Gastroesophageal sphincter (tissue), 3 donors: ENCODE measurements at regions not wholly inside any gene's neighbourhood (a gene's known extent, or its start where the extent isn't known, plus 50 kb on each side); places are given as distances from the start of the nearest gene placed in this dataset.

Experiments
- EP300 ChIP-seq: sonication (generic); formaldehyde crosslinking; IDR thresholded peaks from one replicate; pipeline ENCODE4 v1.6.1; 2017; ENCODE audit warnings: antibody characterized with exemption, mild to moderate bottlenecking
- POLR2A ChIP-seq, 2 donors: fragments of 450-650 bp; IDR thresholded peaks; one replicate each; pipeline ENCODE4 v1.6.1; 2017; ENCODE audit warnings: antibody characterized with exemption in 2 of 2, mild to moderate bottlenecking in 2 of 2, moderate library complexity in 1 of 2
- POLR2AphosphoS5 ChIP-seq: sonication (generic); formaldehyde crosslinking; IDR thresholded peaks from one replicate; pipeline ENCODE4 v1.6.1; 2017; ENCODE audit warnings: antibody characterized with exemption
- TF ChIP-seq, protein P1 (sequence below), 4 experiments: fragments of 200-600 bp in 2 of 4; fragments of 450-650 bp in 2 of 4; sonication (generic) in 1 of 4; IDR thresholded peaks; one replicate each; pipeline ENCODE4 v1.5.1; 2017 to 2019; ENCODE audit warnings: antibody characterized with exemption in 4 of 4, mild to moderate bottlenecking in 2 of 4, moderate library complexity in 2 of 4

DNA sequence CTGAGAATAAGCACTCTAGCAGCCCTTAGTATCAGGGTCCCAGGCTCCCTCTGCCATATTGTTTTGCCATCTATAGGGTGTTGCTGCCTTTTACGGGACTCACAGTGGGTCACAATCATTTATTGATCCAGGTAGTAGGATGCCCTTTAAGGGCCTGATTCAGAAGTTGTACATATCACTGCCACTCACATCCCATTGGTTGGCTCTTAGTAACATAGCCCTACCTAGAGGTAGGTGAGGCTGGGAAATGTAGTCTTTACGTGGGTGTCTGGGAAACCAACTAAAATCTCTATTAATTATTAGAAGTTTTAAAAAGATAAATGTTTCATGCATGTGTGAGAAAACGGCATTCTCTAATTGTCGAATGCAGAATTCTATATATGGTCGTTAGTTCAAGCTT, 78.8 kb upstream of the ATP5PO start:
- TF ChIP-seq POLR2AphosphoS5 (no peak), POLR2A (IDR thresholded peaks at IDR 0.05) (no peak), EP300 (no peak)
- TF ChIP-seq, protein P1, sequence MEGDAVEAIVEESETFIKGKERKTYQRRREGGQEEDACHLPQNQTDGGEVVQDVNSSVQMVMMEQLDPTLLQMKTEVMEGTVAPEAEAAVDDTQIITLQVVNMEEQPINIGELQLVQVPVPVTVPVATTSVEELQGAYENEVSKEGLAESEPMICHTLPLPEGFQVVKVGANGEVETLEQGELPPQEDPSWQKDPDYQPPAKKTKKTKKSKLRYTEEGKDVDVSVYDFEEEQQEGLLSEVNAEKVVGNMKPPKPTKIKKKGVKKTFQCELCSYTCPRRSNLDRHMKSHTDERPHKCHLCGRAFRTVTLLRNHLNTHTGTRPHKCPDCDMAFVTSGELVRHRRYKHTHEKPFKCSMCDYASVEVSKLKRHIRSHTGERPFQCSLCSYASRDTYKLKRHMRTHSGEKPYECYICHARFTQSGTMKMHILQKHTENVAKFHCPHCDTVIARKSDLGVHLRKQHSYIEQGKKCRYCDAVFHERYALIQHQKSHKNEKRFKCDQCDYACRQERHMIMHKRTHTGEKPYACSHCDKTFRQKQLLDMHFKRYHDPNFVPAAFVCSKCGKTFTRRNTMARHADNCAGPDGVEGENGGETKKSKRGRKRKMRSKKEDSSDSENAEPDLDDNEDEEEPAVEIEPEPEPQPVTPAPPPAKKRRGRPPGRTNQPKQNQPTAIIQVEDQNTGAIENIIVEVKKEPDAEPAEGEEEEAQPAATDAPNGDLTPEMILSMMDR (IDR thresholded peaks at IDR 0.05), result no peak
